ENCODE measurements at regions not wholly inside any gene's neighbourhood (a gene's known extent, or its start where the extent isn't known, plus 50 kb on each side); places are given as distances from the start of the nearest gene placed in this dataset.
"Not testable (repeated sequence)": the region's sequence is repeated elsewhere in the genome, so short reads cannot be mapped to it uniquely, and the experiment has no call there.

- DNase-seq, result no peak
Observed at GRCh38 chr17:21517538-21518293, 141.6 kb downstream of the KCNJ12 start.

GRCh38 chr17:21522755-21523336 lies 146.7 kb downstream of the KCNJ12 start:
- no peak for DNase-seq

GRCh38 chr17:21523497-21524210 lies 147.5 kb downstream of the KCNJ12 start:
- no peak for DNase-seq

- no peak for DNase-seq
Observed at GRCh38 chr17:21524211-21524591, 148.0 kb downstream of the KCNJ12 start.

GRCh38 chr17:21525464-21526130 lies 149.4 kb downstream of the KCNJ12 start:
- no peak for DNase-seq

- no peak for DNase-seq
Observed at GRCh38 chr17:21528031-21528695, 152.0 kb downstream of the KCNJ12 start.

GRCh38 chr17:21530311-21530710 lies 154.2 kb downstream of the KCNJ12 start:
- DNase-seq, result no peak

- DNase-seq, result no peak
Observed at GRCh38 chr17:21530841-21531240, 154.7 kb downstream of the KCNJ12 start.

GRCh38 chr17:21532763-21533385 lies 156.7 kb downstream of the KCNJ12 start:
- no peak for DNase-seq

GRCh38 chr17:21535686-21536375 lies 156.5 kb upstream of the KCNJ18 start:
- no peak for DNase-seq

- DNase-seq, result no peak
Observed at GRCh38 chr17:21537302-21537701, 155.0 kb upstream of the KCNJ18 start.

- no peak for DNase-seq
Observed at GRCh38 chr17:21538615-21539014, 153.7 kb upstream of the KCNJ18 start.

GRCh38 chr17:21539146-21539545 lies 153.2 kb upstream of the KCNJ18 start:
- no peak for DNase-seq

GRCh38 chr17:21540502-21540901 lies 151.8 kb upstream of the KCNJ18 start:
- no peak for DNase-seq

GRCh38 chr17:21542070-21542469 lies 150.3 kb upstream of the KCNJ18 start:
- DNase-seq, result no peak

- DNase-seq, result no peak
Observed at GRCh38 chr17:21542991-21543390, 149.3 kb upstream of the KCNJ18 start.

- no peak for DNase-seq
Observed at GRCh38 chr17:21545064-21545463, 147.3 kb upstream of the KCNJ18 start.

- peak; percentile 9 for DNase-seq
Observed at GRCh38 chr17:21548236-21548635, 144.1 kb upstream of the KCNJ18 start.

- DNase-seq, result no peak
Observed at GRCh38 chr17:21549107-21549687, 143.1 kb upstream of the KCNJ18 start.

- not testable (repeated sequence) for DNase-seq
Observed at GRCh38 chr17:21550031-21550430, 142.3 kb upstream of the KCNJ18 start.
